GM23248 (cell line): ENCODE measurements at regions not wholly inside any gene's neighbourhood (a gene's known extent, or its start where the extent isn't known, plus 50 kb on each side); places are given as distances from the start of the nearest gene placed in this dataset.

Source experiments
- EZH2 ChIP-seq: fragments of 200-600 bp; sonication (generic); IDR thresholded peaks from 2 replicates; pipeline ENCODE4 v1.6.1; 2018; ENCODE audit warnings: antibody characterized with exemption, mild to moderate bottlenecking; ENCODE audit not compliant: insufficient read depth, poor library complexity, severe bottlenecking
- EZH2phosphoT487 ChIP-seq: fragments of 200-600 bp; sonication (generic); IDR thresholded peaks from 2 replicates; pipeline ENCODE4 v1.6.1; 2018; ENCODE audit warnings: antibody characterized with exemption, moderate library complexity, mild to moderate bottlenecking, low read depth; ENCODE audit not compliant: insufficient read depth

DNA sequence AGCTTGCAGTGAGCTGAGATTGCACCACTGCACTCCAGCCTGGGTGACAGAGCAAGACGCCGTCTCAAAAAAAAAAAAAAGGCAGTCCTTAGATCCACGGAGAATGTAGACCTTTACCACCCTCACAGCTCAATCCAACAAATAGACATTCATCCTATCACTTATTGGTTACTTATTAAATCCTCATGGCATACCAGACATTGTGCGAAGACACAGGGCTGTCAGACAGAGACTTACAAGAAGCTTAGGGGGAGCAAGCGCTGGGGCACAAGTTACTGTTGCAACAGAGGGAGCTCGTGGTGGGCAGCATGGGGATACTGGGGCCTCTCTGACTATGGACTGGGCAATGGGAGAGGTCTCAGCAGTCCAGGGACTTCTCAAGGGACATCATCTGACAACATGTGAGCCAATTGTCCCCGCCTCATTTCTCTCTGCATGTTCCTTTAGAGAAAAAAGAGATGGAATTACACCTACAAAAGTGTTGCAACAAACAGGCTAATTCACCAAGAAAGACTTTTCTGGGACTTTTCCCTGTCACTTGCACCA lies 82.8 kb upstream of the TNS3 start:
- no peak for TF ChIP-seq EZH2
- TF ChIP-seq EZH2phosphoT487: no peak
